ENCODE measurements at regions not wholly inside any gene's neighbourhood (a gene's known extent, or its start where the extent isn't known, plus 50 kb on each side); places are given as distances from the start of the nearest gene placed in this dataset.

- intact Hi-C loops (cut with DNase I; ENCODE audit: low total_unique reads): no loop called here
- peak overlapping the region in 1 of 8 donors; percentile 47 for H3K27ac ChIP-seq
- no peak for TF ChIP-seq POLR2A (IDR thresholded peaks at IDR 0.05)
- TF ChIP-seq, protein P1, sequence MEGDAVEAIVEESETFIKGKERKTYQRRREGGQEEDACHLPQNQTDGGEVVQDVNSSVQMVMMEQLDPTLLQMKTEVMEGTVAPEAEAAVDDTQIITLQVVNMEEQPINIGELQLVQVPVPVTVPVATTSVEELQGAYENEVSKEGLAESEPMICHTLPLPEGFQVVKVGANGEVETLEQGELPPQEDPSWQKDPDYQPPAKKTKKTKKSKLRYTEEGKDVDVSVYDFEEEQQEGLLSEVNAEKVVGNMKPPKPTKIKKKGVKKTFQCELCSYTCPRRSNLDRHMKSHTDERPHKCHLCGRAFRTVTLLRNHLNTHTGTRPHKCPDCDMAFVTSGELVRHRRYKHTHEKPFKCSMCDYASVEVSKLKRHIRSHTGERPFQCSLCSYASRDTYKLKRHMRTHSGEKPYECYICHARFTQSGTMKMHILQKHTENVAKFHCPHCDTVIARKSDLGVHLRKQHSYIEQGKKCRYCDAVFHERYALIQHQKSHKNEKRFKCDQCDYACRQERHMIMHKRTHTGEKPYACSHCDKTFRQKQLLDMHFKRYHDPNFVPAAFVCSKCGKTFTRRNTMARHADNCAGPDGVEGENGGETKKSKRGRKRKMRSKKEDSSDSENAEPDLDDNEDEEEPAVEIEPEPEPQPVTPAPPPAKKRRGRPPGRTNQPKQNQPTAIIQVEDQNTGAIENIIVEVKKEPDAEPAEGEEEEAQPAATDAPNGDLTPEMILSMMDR (IDR thresholded peaks at IDR 0.05 in 8 of 11, conservative IDR thresholded peaks at IDR 0.05 in 3 of 11): no peak
- TF ChIP-seq POLR2AphosphoS5 (IDR thresholded peaks at IDR 0.05): no peak
- no peaks in the 10 kb centered on the region for H3K9me3 ChIP-seq
- no peaks in the 10 kb centered on the region for H3K27me3 ChIP-seq (replicated peaks in 1 of 7)
- no peak overlapping the region for H3K4me3 ChIP-seq
- H3K36me3 ChIP-seq: no peaks in the 10 kb centered on the region
- no peak for DNase-seq
- 78 to 86% (median 82%) methylated on average over 2 of the region's 2 CpGs for WGBS, 5 donors
- peaks cover 0 to 3% (median 0%) of the 10 kb centered on the region in 6 donors for H3K4me1 ChIP-seq
These were observed 87.3 kb upstream of the NAMPT start for GRCh38 chr7:106372126-106372525.

- Histone ChIP-seq H3K4me1 (peaks cover 0 to 7% (median 0%) of the 10 kb centered on the region in 6 donors), H3K27me3 (replicated peaks in 1 of 7) (no peaks in the 10 kb centered on the region), H3K9me3 (no peaks in the 10 kb centered on the region), H3K4me3 (no peak overlapping the region), H3K36me3 (no peaks in the 10 kb centered on the region), H3K27ac (peak overlapping the region in 2 of 8 donors; percentile 24 to 47)
- WGBS, 5 donors: 85 to 93% (median 92%) methylated on average over 3 to 4 of the region's 4 CpGs
- peak; percentile 78 for DNase-seq
- intact Hi-C loops (cut with DNase I; ENCODE audit: low total_unique reads): no loop called here
- TF ChIP-seq POLR2AphosphoS5 (IDR thresholded peaks at IDR 0.05): peak in 1 of 3 donors; percentile 22
- TF ChIP-seq POLR2A (IDR thresholded peaks at IDR 0.05): no peak
- TF ChIP-seq, protein P1 (IDR thresholded peaks at IDR 0.05 in 8 of 11, conservative IDR thresholded peaks at IDR 0.05 in 3 of 11): peak in 1 of 11 experiments; percentile 32
These were observed 86.8 kb upstream of the NAMPT start for GRCh38 chr7:106371629-106372028.

GRCh38 chr7:106370542-106370941 is 85.8 kb upstream of the NAMPT start:
- Histone ChIP-seq H3K4me3 (no peak overlapping the region), H3K36me3 (no peaks in the 10 kb centered on the region), H3K27ac (peak overlapping the region in 1 of 8 donors; percentile 47), H3K27me3 (replicated peaks in 1 of 7) (no peaks in the 10 kb centered on the region), H3K9me3 (no peaks in the 10 kb centered on the region), H3K4me1 (peaks cover 0 to 7% (median 0%) of the 10 kb centered on the region in 6 donors)
- intact Hi-C loops (cut with DNase I; ENCODE audit: low total_unique reads): no loop called here
- 82 to 98% (median 95%) methylated on average over 10 of the region's 10 CpGs for WGBS, 5 donors
- TF ChIP-seq POLR2AphosphoS5 (IDR thresholded peaks at IDR 0.05): no peak
- TF ChIP-seq, protein P1 (IDR thresholded peaks at IDR 0.05 in 8 of 11, conservative IDR thresholded peaks at IDR 0.05 in 3 of 11): no peak
- TF ChIP-seq POLR2A (IDR thresholded peaks at IDR 0.05): no peak
- no peak for DNase-seq

DNA sequence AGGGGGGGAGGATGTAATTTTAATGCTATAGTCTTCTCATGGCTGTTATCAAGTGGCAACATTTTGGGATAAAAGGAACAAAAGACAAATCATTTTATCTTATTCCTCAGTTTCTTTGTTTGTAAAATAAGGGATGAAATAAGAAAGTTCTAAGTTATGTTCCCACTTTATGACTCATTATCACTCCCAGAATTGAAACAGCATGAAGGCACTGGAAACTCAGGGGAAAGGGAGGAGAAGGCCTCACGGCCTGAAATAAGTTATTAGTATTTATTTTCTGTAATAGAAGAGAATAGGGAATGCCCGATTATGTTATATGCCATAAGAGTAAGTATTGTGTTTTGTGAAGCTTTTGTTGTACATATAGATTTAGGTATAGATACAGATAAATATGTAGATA is 85.0 kb upstream of the NAMPT start:
- Histone ChIP-seq H3K36me3 (no peaks in the 10 kb centered on the region), H3K4me1 (peaks cover 0 to 7% (median 0%) of the 10 kb centered on the region in 6 donors), H3K4me3 (no peak overlapping the region), H3K27me3 (replicated peaks in 1 of 7) (no peaks in the 10 kb centered on the region), H3K9me3 (no peaks in the 10 kb centered on the region), H3K27ac (peak overlapping the region in 1 of 8 donors; percentile 91)
- intact Hi-C loops (cut with DNase I; ENCODE audit: low total_unique reads): no loop called here
- 86 to 97% (median 92%) methylated on average over 2 of the region's 2 CpGs for WGBS, 5 donors
- TF ChIP-seq POLR2A (IDR thresholded peaks at IDR 0.05) (no peak), POLR2AphosphoS5 (IDR thresholded peaks at IDR 0.05) (no peak)
- TF ChIP-seq, protein P1 (IDR thresholded peaks at IDR 0.05 in 8 of 11, conservative IDR thresholded peaks at IDR 0.05 in 3 of 11): no peak
- DNase-seq: no peak

Data from spleen (tissue), 11 donors.